OCI-LY1 (cell line): ENCODE measurements at regions not wholly inside any gene's neighbourhood (a gene's known extent, or its start where the extent isn't known, plus 50 kb on each side); places are given as distances from the start of the nearest gene placed in this dataset.

Experiments
- H2AFZ ChIP-seq: fragments of 200-600 bp; sonication (generic), shearing (Covaris generic); 2 replicates; pipeline ENCODE4 v1.6.0; 2014; ENCODE audit warnings: antibody characterized with exemption, mild to moderate bottlenecking, low read length
- H3F3A ChIP-seq: fragments of 200-600 bp; sonication (generic), shearing (Covaris generic); 2 replicates; pipeline ENCODE4 v1.6.0; 2014; ENCODE audit warnings: mild to moderate bottlenecking, antibody characterized with exemption, low read length, moderate library complexity; ENCODE audit not compliant: insufficient read depth
- H3K27ac ChIP-seq: fragments of 200-600 bp; sonication (generic); 2 replicates; pipeline ENCODE4 v1.5.1; 2014; ENCODE audit warnings: low read length, mixed run types, mild to moderate bottlenecking, low read depth; ENCODE audit not compliant: poor library complexity, severe bottlenecking
- H3K27me3 ChIP-seq: fragments of 200-600 bp; sonication (generic); 2 replicates; pipeline ENCODE4 v1.6.0; 2014; ENCODE audit warnings: antibody characterized with exemption, mild to moderate bottlenecking, low read length, moderate library complexity; ENCODE audit not compliant: insufficient read depth
- H3K36me3 ChIP-seq: fragments of 200-600 bp; sonication (generic); 2 replicates; pipeline ENCODE4 v1.6.1; 2014; ENCODE audit warnings: mild to moderate bottlenecking, antibody characterized with exemption, low read length, moderate library complexity, mixed read lengths; ENCODE audit not compliant: insufficient read depth
- H3K4me1 ChIP-seq: fragments of 200-600 bp; sonication (generic); 2 replicates; pipeline ENCODE4 v1.5.1; 2014; ENCODE audit warnings: mild to moderate bottlenecking, low read length, moderate library complexity; ENCODE audit not compliant: insufficient read depth, severe bottlenecking
- H3K4me2 ChIP-seq: fragments of 200-600 bp; sonication (generic), shearing (Covaris generic); 2 replicates; pipeline ENCODE4 v1.6.1; 2014; ENCODE audit warnings: low read length
- H3K4me3 ChIP-seq: fragments of 200-600 bp; sonication (generic); 2 replicates; pipeline ENCODE4 v1.5.1; 2014; ENCODE audit warnings: low read length, low read depth, mild to moderate bottlenecking, mixed read lengths; ENCODE audit not compliant: poor library complexity, severe bottlenecking
- H3K79me2 ChIP-seq: fragments of 200-600 bp; shearing (Covaris generic); 2 replicates; pipeline ENCODE4 v1.6.1; 2016; ENCODE audit warnings: mixed run types, low read length, mixed read lengths; ENCODE audit not compliant: insufficient read depth
- H3K9ac ChIP-seq: fragments of 200-600 bp; sonication (generic), shearing (Covaris generic); 2 replicates; pipeline ENCODE4 v1.6.1; 2014; ENCODE audit warnings: mild to moderate bottlenecking, low read length, mixed read lengths
- H3K9me2 ChIP-seq: fragments of 200-600 bp; sonication (generic), shearing (Covaris generic); 2 replicates; pipeline ENCODE4 v1.6.1; 2014; ENCODE audit warnings: low read depth, mild to moderate bottlenecking, low read length, mixed read lengths
- H3K9me3 ChIP-seq: fragments of 200-600 bp; shearing (Covaris generic); 2 replicates; pipeline ENCODE4 v1.6.1; 2014; ENCODE audit warnings: low read length, mixed read lengths
- H4K20me1 ChIP-seq: fragments of 200-600 bp; sonication (generic), shearing (Covaris generic); 2 replicates; pipeline ENCODE4 v1.6.0; 2016; ENCODE audit warnings: mild to moderate bottlenecking, low read length; ENCODE audit not compliant: insufficient read depth
- EZH2 ChIP-seq: fragments of 200-600 bp; sonication (generic), shearing (Covaris generic); IDR thresholded peaks from 2 replicates; pipeline ENCODE4 v1.8.0; 2017; ENCODE audit warnings: borderline replicate concordance, mixed run types, mild to moderate bottlenecking, antibody characterized with exemption, low read length, moderate library complexity, mixed read lengths
- TF ChIP-seq, protein P1 (sequence below): fragments of 200-600 bp; sonication (generic), shearing (Covaris generic); IDR thresholded peaks from 2 replicates; pipeline ENCODE4 v1.5.1; 2017; ENCODE audit warnings: mild to moderate bottlenecking, antibody characterized with exemption, low read length, moderate library complexity, mixed read lengths

DNA sequence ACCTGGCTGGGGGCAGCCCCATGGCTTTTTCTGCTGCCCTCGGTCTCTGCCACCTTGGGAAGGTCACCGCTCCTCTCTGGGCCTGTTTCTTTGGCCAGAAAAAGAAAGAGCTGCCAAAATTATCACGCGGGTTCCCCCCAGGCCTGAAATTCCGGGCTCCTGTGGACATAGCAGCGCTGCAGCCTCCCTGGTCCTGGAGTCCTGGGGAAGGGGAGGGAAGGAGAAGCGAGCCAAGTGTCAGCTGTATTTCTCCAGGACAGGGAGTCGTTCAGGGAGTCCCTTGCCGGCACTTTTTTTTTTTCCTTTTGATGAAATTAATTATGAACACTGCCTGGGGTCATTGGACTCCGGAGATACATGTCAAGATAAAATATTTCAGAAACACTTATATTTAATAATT, 152.3 kb upstream of the GPR26 start:
- Histone ChIP-seq H2AFZ (no peak overlapping the region), H3K9me2 (no peaks in the 10 kb centered on the region), H3K9me3 (no peaks in the 10 kb centered on the region), H3K9ac (no peak overlapping the region), H3K4me2 (no peak overlapping the region), H3K36me3 (no peaks in the 10 kb centered on the region), H3K4me3 (no peak overlapping the region), H3K79me2 (no peaks in the 10 kb centered on the region), H3K27ac (no peak overlapping the region), H3F3A (no peaks in the 10 kb centered on the region), H3K4me1 (no peaks in the 10 kb centered on the region), H3K27me3 (0 out of 2 replicates have a peak, but pooled peaks cover 3% of the 10 kb centered on the region), H4K20me1 (no peaks in the 10 kb centered on the region)
- TF ChIP-seq, protein P1, sequence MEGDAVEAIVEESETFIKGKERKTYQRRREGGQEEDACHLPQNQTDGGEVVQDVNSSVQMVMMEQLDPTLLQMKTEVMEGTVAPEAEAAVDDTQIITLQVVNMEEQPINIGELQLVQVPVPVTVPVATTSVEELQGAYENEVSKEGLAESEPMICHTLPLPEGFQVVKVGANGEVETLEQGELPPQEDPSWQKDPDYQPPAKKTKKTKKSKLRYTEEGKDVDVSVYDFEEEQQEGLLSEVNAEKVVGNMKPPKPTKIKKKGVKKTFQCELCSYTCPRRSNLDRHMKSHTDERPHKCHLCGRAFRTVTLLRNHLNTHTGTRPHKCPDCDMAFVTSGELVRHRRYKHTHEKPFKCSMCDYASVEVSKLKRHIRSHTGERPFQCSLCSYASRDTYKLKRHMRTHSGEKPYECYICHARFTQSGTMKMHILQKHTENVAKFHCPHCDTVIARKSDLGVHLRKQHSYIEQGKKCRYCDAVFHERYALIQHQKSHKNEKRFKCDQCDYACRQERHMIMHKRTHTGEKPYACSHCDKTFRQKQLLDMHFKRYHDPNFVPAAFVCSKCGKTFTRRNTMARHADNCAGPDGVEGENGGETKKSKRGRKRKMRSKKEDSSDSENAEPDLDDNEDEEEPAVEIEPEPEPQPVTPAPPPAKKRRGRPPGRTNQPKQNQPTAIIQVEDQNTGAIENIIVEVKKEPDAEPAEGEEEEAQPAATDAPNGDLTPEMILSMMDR: no peak
- TF ChIP-seq EZH2: no peak

DNA sequence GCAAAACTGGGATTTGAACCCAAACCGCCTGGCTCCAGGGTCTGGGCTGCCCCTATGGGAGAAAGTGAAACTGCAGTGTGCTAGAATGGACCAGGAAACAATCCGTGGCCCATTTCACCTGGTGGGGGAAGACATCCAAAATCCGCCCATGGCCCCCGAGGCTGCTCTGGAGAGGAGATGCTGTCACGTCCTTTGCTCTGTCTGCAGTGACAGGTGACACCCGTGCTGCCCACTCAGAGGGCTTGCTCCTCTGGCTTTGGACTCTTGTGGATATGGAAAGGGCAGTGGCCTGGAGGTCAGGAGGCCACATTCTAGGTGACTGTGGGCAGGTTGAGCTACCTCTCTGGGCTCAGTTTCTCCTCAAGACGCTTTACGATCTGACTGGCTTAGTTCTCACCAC, 151.2 kb upstream of the GPR26 start:
- Histone ChIP-seq H3F3A (no peaks in the 10 kb centered on the region), H3K9ac (no peak overlapping the region)
- TF ChIP-seq EZH2: no peak
- TF ChIP-seq, protein P1: no peak

DNA sequence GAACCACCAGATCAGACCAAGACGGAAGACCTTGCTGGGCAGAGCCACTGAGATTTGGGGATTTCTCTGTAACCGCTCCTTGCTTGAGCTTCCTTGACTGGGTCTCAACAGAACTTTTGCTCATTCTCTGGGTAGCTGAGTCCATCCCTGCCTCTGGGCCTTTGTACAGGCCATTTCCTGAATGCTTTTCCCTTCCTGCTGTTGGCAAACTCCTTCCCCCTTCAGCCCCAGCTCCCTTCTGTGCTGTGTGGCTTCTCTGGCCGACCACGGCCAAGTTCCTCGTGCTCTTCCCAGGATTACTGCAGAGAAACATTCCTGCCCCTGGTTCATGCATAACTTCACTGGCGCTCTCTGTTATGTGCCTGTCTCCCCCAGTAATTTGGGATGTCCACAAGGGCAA, 150.5 kb upstream of the GPR26 start:
- Histone ChIP-seq H4K20me1 (no peaks in the 10 kb centered on the region), H3K9ac (no peak overlapping the region), H3K79me2 (no peaks in the 10 kb centered on the region), H3K4me3 (no peak overlapping the region), H3K9me3 (no peaks in the 10 kb centered on the region), H2AFZ (no peak overlapping the region), H3K9me2 (no peaks in the 10 kb centered on the region), H3F3A (no peaks in the 10 kb centered on the region), H3K4me2 (no peak overlapping the region), H3K27me3 (0 out of 2 replicates have a peak, but pooled peaks cover 3% of the 10 kb centered on the region), H3K36me3 (no peaks in the 10 kb centered on the region), H3K27ac (no peak overlapping the region), H3K4me1 (no peaks in the 10 kb centered on the region)
- TF ChIP-seq, protein P1: no peak
- TF ChIP-seq EZH2: no peak

More for the DNA sequence above, 151.2 kb upstream of the GPR26 start:
- Histone ChIP-seq H3K79me2 (no peaks in the 10 kb centered on the region), H3K27ac (no peak overlapping the region), H2AFZ (no peak overlapping the region), H3K27me3 (0 out of 2 replicates have a peak, but pooled peaks cover 3% of the 10 kb centered on the region), H3K4me3 (no peak overlapping the region), H3K4me1 (no peaks in the 10 kb centered on the region), H4K20me1 (no peaks in the 10 kb centered on the region), H3K4me2 (no peak overlapping the region), H3K36me3 (no peaks in the 10 kb centered on the region), H3K9me3 (no peaks in the 10 kb centered on the region), H3K9me2 (no peaks in the 10 kb centered on the region)
